Liver (tissue), 3 donors: ENCODE measurements at regions not wholly inside any gene's neighbourhood (a gene's known extent, or its start where the extent isn't known, plus 50 kb on each side); places are given as distances from the start of the nearest gene placed in this dataset.

ENCODE experiments used
- CTCF ChIP-seq: fragments of 150-350 bp; IDR thresholded peaks from 2 replicates; pipeline ENCODE4 v1.5.1; 2017; ENCODE audit warnings: improper control_type of control experiment, low read depth, low read length; ENCODE audit not compliant: missing input control
- RAD21 ChIP-seq, 2 donors: IDR thresholded peaks; 2 replicates each; pipeline ENCODE4 v1.6.1; 2016; ENCODE audit warnings: antibody characterized with exemption in 2 of 2, mild to moderate bottlenecking in 2 of 2
- RXRA ChIP-seq, 2 donors: IDR thresholded peaks; 2 replicates each; pipeline ENCODE4 v1.6.1; 2017 to 2018; ENCODE audit warnings: antibody characterized with exemption in 2 of 2, mild to moderate bottlenecking in 1 of 2
- SP1 ChIP-seq: IDR thresholded peaks from 2 replicates; pipeline ENCODE4 v1.6.1; 2018; ENCODE audit warnings: antibody characterized with exemption, mild to moderate bottlenecking
- donor health status: healthy.
- donor health status: healthy.

DNA sequence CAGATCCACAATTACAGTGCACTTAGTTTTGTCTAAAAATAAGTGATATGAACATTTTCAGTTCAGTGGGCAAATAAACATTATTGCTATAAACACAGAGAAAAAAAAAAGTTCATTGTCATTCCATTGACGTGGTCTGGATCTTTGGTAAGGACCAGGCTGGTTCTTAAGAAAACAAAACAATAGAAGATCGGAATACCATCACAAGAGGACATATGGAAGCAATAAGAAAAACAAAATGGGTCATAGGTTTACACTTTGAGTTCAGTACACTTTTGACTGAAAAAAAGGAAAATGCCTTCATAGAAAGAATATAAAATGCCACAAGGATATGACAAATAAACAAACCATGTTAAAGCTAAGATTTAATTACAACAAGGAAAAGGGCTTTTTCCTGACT lies 289.5 kb upstream of the TYRP1 start:
- TF ChIP-seq CTCF, result no peak
- TF ChIP-seq RAD21 (IDR thresholded peaks at IDR 0.05), result no peak
- TF ChIP-seq RXRA (IDR thresholded peaks at IDR 0.05), result no peak
- no peak for TF ChIP-seq SP1
